ENCODE measurements at regions not wholly inside any gene's neighbourhood (a gene's known extent, or its start where the extent isn't known, plus 50 kb on each side); places are given as distances from the start of the nearest gene placed in this dataset.

GRCh38 chr16:65772134-65772732 lies 594.3 kb upstream of the CDH5 start:
- no peak for DNase-seq (ENCODE audit: extremely low spot score in 2 of 2)
- no peaks in the 10 kb centered on the region for H3K36me3 ChIP-seq
- no peak overlapping the region for H3K27ac ChIP-seq
- intact Hi-C loops (cut with DNase I) = no loop called here
- H3K27me3 ChIP-seq = no peaks in the 10 kb centered on the region
- H3K4me3 ChIP-seq = no peak overlapping the region
- TF ChIP-seq POLR2A (IDR thresholded peaks at IDR 0.05) = no peak
- TF ChIP-seq CTCF (IDR thresholded peaks at IDR 0.05) = no peak
- TF ChIP-seq POLR2AphosphoS5 (IDR thresholded peaks at IDR 0.05; ENCODE audit: insufficient read depth in 1 of 2, low read depth in 1 of 2) = no peak
- no peaks in the 10 kb centered on the region for H3K9me3 ChIP-seq
- H3K4me1 ChIP-seq = no peaks in the 10 kb centered on the region

- Histone ChIP-seq H3K4me3 (no peak overlapping the region), H3K9me3 (no peaks in the 10 kb centered on the region), H3K27me3 (no peaks in the 10 kb centered on the region), H3K36me3 (no peaks in the 10 kb centered on the region), H3K27ac (no peak overlapping the region), H3K4me1 (no peaks in the 10 kb centered on the region)
- DNase-seq (ENCODE audit: extremely low spot score in 2 of 2) = no peak
- intact Hi-C loops (cut with DNase I) = no loop called here
- TF ChIP-seq CTCF (IDR thresholded peaks at IDR 0.05) (no peak), POLR2A (IDR thresholded peaks at IDR 0.05) (no peak), POLR2AphosphoS5 (IDR thresholded peaks at IDR 0.05; ENCODE audit: insufficient read depth in 1 of 2, low read depth in 1 of 2) (no peak)
These were observed 594.8 kb upstream of the CDH5 start for GRCh38 chr16:65771707-65772106.

GRCh38 chr16:65770752-65771151 lies 595.7 kb upstream of the CDH5 start:
- no peak for TF ChIP-seq POLR2AphosphoS5 (IDR thresholded peaks at IDR 0.05; ENCODE audit: insufficient read depth in 1 of 2, low read depth in 1 of 2)
- no peak for TF ChIP-seq POLR2A (IDR thresholded peaks at IDR 0.05)
- TF ChIP-seq CTCF (IDR thresholded peaks at IDR 0.05) = no peak
- no peak overlapping the region for H3K27ac ChIP-seq
- H3K4me1 ChIP-seq = no peaks in the 10 kb centered on the region
- H3K27me3 ChIP-seq = no peaks in the 10 kb centered on the region
- intact Hi-C loops (cut with DNase I) = no loop called here
- no peak overlapping the region for H3K4me3 ChIP-seq
- H3K36me3 ChIP-seq = no peaks in the 10 kb centered on the region
- no peaks in the 10 kb centered on the region for H3K9me3 ChIP-seq
- DNase-seq (ENCODE audit: extremely low spot score in 2 of 2) = no peak

- Histone ChIP-seq H3K36me3 (no peaks in the 10 kb centered on the region), H3K9me3 (no peaks in the 10 kb centered on the region), H3K4me1 (no peaks in the 10 kb centered on the region), H3K27ac (no peak overlapping the region), H3K4me3 (no peak overlapping the region), H3K27me3 (no peaks in the 10 kb centered on the region)
- TF ChIP-seq POLR2A (IDR thresholded peaks at IDR 0.05) (no peak), CTCF (IDR thresholded peaks at IDR 0.05) (no peak), POLR2AphosphoS5 (IDR thresholded peaks at IDR 0.05; ENCODE audit: insufficient read depth in 1 of 2, low read depth in 1 of 2) (no peak)
- DNase-seq (ENCODE audit: extremely low spot score in 2 of 2) = no peak
- intact Hi-C loops (cut with DNase I) = no loop called here
These were observed 596.6 kb upstream of the CDH5 start for GRCh38 chr16:65769776-65770438.

GRCh38 chr16:65769055-65769465 lies 597.4 kb upstream of the CDH5 start:
- H3K36me3 ChIP-seq = no peaks in the 10 kb centered on the region
- H3K4me3 ChIP-seq = no peak overlapping the region
- no peaks in the 10 kb centered on the region for H3K27me3 ChIP-seq
- intact Hi-C loops (cut with DNase I) = no loop called here
- no peaks in the 10 kb centered on the region for H3K9me3 ChIP-seq
- no peak for DNase-seq (ENCODE audit: extremely low spot score in 2 of 2)
- H3K4me1 ChIP-seq = no peaks in the 10 kb centered on the region
- TF ChIP-seq POLR2A (IDR thresholded peaks at IDR 0.05) (no peak), POLR2AphosphoS5 (IDR thresholded peaks at IDR 0.05; ENCODE audit: insufficient read depth in 1 of 2, low read depth in 1 of 2) (no peak), CTCF (IDR thresholded peaks at IDR 0.05) (no peak)
- no peak overlapping the region for H3K27ac ChIP-seq
